ENCODE measurements at regions not wholly inside any gene's neighbourhood (a gene's known extent, or its start where the extent isn't known, plus 50 kb on each side); places are given as distances from the start of the nearest gene placed in this dataset.

DNA sequence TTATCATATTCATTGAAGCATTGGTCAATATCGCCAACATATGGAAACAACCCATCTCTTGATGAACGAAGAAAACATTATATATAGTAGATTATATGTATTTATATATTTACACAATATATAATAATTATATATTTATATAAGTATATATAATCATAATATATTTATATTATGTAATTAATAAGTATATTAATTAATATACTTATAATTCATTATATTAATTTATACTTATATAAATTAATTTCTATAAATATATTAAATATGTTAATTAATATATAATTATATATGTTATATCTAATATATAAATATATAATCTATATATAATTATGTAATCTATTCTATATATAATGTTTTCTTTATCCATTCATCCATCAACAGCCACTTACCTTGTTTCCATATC, 69.0 kb upstream of the SRD5A3 start:
- TF ChIP-seq, protein P1, sequence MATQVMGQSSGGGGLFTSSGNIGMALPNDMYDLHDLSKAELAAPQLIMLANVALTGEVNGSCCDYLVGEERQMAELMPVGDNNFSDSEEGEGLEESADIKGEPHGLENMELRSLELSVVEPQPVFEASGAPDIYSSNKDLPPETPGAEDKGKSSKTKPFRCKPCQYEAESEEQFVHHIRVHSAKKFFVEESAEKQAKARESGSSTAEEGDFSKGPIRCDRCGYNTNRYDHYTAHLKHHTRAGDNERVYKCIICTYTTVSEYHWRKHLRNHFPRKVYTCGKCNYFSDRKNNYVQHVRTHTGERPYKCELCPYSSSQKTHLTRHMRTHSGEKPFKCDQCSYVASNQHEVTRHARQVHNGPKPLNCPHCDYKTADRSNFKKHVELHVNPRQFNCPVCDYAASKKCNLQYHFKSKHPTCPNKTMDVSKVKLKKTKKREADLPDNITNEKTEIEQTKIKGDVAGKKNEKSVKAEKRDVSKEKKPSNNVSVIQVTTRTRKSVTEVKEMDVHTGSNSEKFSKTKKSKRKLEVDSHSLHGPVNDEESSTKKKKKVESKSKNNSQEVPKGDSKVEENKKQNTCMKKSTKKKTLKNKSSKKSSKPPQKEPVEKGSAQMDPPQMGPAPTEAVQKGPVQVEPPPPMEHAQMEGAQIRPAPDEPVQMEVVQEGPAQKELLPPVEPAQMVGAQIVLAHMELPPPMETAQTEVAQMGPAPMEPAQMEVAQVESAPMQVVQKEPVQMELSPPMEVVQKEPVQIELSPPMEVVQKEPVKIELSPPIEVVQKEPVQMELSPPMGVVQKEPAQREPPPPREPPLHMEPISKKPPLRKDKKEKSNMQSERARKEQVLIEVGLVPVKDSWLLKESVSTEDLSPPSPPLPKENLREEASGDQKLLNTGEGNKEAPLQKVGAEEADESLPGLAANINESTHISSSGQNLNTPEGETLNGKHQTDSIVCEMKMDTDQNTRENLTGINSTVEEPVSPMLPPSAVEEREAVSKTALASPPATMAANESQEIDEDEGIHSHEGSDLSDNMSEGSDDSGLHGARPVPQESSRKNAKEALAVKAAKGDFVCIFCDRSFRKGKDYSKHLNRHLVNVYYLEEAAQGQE (IDR thresholded peaks at IDR 0.05; ENCODE audit: insufficient read depth in 1 of 2, low read depth in 2 of 2, low read length in 2 of 2), result no peak
- TF ChIP-seq TAF1 (IDR thresholded peaks at IDR 0.05; ENCODE audit: borderline replicate concordance, insufficient read depth, low read length), result no peak
- no peak for TF ChIP-seq POLR2AphosphoS5 (IDR thresholded peaks at IDR 0.05; ENCODE audit: low read depth, low read length)

Data from PFSK-1 (cell line).